GM12892 (cell line): ENCODE measurements at regions not wholly inside any gene's neighbourhood (a gene's known extent, or its start where the extent isn't known, plus 50 kb on each side); places are given as distances from the start of the nearest gene placed in this dataset.
"Not testable (repeated sequence)": the region's sequence is repeated elsewhere in the genome, so short reads cannot be mapped to it uniquely, and the experiment has no call there.

ENCODE experiments used
- DNase-seq: peaks from one replicate; pipeline ENCODE4 v3.0.0; 2011; ENCODE audit not compliant: insufficient read length
- FAIRE-seq: peaks from 2 replicates; lab custom pipeline; 2011; peaks lifted over from hg19 to GRCh38; lab: Jason Lieb, UNC
- POLR2A ChIP-seq: IDR thresholded peaks from 2 replicates; pipeline ENCODE4 v1.6.1; 2011; ENCODE audit warnings: low read depth, low read length, control low read depth
- POLR2AphosphoS5 ChIP-seq: IDR thresholded peaks from 2 replicates; pipeline ENCODE4 v1.6.1; 2011; ENCODE audit warnings: low read depth, low read length, control low read depth
- TAF1 ChIP-seq: IDR thresholded peaks from 2 replicates; pipeline ENCODE4 v1.6.1; 2011; ENCODE audit warnings: low read depth, mild to moderate bottlenecking, control low read depth, low read length, borderline replicate concordance

DNA sequence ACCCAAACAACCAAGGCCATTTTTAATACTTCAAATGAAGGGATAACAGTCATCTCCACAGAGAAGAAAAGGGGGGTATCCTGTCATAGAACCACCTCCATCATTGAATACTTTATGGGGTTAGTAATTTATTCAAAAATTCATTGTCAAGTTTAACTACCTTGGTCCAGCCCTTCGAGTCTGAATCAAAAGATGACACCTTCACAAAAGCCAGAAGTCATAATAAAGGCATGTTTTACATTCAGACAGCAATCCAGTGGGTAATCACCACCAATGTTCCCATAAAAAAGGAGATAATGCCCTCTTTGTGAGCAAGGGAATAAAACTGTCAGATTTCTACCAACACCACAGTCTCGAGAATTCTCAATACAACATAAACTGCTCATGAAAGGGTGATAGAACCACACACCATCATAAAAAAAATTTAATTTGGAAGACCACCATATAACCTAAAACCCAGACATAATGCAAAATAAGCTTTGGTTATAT, 145.6 kb upstream of the ZBTB20 start:
- DNase-seq: no peak
- no peak for FAIRE-seq
- TF ChIP-seq POLR2A (no peak), POLR2AphosphoS5 (no peak), TAF1 (no peak)

DNA sequence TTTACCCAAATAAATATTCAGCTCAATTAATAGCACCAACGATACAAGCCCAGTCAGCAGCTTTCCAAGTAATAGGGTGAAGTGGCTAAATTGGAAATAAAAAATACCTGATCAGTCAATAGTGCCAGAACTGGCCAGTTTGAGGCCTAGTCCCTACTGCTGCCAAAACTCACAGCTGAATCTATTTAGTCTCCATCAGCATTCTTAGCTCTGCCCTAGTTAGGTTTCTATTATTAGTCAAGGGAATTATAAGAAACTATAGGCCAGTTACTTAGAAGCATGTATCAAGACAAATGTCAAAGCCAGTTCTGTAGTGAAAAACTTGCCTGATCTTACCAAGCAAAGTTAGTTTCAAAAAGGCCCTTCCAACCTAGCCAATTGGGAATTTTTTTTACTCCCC, 146.2 kb upstream of the ZBTB20 start:
- no peak for FAIRE-seq
- TF ChIP-seq POLR2A (no peak), POLR2AphosphoS5 (no peak), TAF1 (no peak)
- no peak for DNase-seq

DNA sequence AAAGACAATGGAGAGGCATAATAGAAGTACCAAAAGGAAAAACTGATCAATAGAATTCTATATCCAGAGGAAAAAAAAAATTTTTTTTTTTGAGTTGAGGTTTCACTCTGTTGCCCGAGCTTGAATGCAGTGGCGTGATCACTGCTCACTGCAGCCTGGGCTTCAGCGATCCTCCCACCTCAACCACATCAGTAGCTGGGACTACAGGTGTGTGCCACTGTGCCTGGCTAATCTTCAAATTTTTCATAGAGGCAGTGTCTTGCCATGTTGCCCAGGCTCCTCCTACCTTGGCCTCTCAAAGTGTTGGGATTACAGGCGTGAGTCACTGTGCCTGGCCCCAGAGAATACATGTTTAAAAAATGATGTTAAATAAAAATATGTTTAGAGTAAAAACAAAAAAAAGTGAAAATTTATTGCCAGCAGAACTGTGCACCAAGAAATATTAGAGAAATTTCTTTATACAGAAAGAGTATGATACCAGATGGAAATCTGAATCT, 154.3 kb upstream of the ZBTB20 start:
- DNase-seq: no peak
- TF ChIP-seq POLR2A (no peak), TAF1 (no peak), POLR2AphosphoS5 (no peak)
- FAIRE-seq: no peak

DNA sequence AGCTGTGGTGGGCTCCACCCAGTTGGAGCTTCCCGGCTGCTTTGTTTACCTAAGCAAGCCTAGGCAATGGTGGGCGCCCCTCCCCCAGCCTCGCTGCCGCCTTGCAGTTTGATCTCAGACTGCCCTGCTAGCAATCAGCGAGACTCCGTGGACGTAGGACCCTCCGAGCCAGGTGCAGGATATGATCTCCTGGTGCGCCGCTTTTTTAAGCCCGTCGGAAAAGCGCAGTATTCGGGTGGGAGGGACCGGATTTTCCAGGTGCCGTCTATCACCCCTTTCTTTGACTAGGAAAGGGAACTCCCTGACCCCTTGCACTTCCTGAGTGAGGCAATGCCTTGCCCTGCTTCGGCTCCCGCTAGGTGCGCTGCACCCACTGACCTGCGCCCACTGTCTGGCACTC, 170.9 kb upstream of the ZBTB20 start:
- FAIRE-seq, DNase-seq: not testable (repeated sequence)

DNA sequence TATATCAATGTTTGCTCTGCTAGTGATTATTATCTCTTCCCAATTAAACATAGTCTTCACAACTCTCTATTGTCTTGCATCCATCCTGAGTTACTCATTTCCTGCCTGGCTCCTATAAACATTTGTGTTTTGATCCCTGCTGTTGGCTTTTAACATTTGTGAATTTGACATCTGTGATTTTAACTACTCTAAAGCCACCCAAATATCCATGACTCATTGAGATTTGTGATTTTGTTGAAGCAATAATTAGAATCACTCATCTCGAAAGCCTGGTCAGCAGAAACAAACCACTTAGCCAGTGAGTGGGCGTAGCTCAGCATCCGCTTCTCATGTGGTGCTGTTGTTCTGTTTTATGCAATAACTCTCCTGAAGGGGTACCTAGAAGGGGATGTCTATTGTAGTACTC, 174.3 kb upstream of the ZBTB20 start:
- DNase-seq (no peak), FAIRE-seq (no peak)
- TF ChIP-seq TAF1 (no peak), POLR2AphosphoS5 (no peak), POLR2A (no peak)

DNA sequence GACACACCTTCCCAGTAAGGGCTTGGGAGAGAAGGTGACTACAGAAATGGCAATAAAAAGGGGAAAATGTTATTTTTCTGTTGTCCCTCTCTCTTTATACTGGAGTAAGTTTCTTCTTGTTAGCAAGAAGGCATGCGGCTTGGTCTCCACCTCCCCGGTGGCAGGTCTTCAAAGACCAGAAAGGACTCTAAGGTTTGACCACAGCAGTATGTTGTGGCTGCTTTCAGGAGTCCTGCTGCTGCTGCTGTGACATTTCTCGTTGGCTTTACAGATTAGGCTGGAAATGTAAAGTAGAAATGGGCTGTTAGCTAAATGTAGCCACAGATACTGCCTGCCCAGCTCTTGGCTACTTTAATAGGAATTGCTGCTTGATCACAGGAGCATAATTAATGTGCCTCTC, 175.8 kb upstream of the ZBTB20 start:
- no peak for DNase-seq
- TF ChIP-seq POLR2AphosphoS5 (no peak), POLR2A (no peak), TAF1 (no peak)
- FAIRE-seq: no peak

DNA sequence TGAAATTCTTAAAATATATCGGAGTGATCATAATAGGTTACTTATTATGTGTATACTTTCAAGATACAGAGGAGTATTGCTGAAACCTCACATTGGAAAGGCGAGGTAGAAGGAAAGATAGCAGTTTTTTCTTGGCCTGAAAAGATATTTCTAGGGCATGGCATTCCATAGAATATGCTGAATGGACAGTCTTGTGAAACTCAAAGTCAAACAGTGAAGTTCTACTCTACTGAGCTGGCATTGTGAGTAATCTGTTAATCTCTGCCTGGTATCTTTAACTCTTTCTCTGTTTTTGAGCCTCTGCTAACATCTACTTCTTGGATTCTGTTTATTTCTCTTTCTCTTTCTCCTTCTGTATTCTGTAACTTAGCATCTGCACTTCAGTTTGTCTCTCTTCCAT, 176.3 kb upstream of the ZBTB20 start:
- DNase-seq (no peak), FAIRE-seq (no peak)
- TF ChIP-seq POLR2A: no peak
- no peak for TF ChIP-seq POLR2AphosphoS5
- TF ChIP-seq TAF1: no peak

DNA sequence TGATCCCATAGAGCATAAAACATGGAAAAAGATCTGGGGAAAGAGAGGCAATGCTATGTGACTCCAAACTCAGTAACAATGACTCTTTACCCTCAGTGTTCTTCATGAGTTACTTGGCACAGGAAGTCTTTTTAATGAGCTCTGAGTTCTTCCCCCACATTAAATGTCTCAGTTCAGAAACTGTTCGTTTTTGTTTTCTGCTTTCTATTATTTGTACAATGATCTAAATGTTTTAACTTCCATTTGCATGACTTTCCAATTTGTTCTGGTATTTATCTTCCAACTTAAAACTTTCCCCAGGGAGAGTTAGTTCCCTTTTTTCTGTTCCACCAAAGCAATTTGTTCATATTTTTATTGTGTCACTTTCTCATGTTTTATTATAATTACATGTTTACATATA, 177.0 kb upstream of the ZBTB20 start:
- FAIRE-seq (no peak), DNase-seq (no peak)
- no peak for TF ChIP-seq POLR2AphosphoS5

DNA sequence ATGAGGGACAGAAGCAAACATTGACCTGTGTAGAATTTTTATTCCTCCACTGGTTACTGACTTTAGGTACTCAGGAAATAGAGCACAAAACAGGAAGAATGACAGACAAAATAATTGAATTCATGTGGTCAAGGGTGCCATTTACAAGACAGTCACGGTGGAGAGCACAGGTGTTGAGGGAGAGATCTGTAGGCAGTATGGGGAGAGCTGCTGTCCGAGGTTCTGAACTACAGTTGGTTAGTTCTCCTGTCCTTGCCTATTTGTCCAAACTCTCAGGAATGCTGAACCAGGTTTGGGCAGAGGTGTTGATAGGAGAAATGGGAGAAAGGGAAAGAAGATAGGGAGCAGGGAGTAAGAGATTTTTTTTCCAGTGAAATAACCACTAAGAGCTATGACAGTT, 178.5 kb upstream of the ZBTB20 start:
- FAIRE-seq (no peak), DNase-seq (no peak)
- TF ChIP-seq POLR2AphosphoS5 (no peak), TAF1 (no peak), POLR2A (no peak)

DNA sequence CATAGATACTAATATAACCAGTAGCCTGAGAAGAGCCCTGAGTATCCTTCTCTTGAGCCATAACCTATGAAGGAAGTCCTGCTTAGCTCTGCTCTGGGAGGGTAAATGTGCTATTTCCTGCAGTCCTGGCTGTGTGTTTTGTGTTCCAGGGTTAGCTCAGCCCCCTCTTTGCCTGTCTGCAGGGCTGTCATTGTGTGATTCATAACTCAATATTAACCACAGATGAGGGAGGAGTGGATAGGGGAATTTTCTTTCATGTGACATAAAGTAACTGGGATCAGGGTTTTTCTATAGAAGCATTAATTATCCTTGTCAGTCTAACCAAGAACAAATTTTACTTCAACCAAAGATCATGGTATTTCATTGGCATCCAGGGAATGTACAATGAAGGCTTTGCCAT, 183.3 kb upstream of the ZBTB20 start:
- DNase-seq (no peak), FAIRE-seq (no peak)
- no peak for TF ChIP-seq TAF1
- TF ChIP-seq POLR2A: no peak
- TF ChIP-seq POLR2AphosphoS5: no peak

DNA sequence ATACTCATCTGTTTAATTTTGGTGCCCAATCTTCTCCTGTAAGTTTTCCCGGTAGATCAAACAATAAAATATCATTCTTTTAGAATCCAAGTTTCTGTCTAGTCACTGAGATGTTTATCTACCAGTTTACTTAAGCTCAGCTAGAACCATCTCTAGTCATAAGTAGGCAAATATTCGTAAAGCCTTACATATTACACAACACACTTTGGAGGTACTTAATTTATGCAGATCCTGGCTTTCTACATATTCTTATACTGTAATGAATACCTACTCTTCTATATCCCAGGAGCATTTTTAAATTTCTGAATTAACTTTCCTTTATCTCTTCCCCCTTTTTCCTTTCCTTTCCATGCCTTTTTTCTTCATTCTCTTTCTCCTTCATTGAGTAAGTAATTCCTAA, 185.9 kb upstream of the ZBTB20 start:
- DNase-seq (no peak), FAIRE-seq (no peak)
- TF ChIP-seq POLR2AphosphoS5: no peak

DNA sequence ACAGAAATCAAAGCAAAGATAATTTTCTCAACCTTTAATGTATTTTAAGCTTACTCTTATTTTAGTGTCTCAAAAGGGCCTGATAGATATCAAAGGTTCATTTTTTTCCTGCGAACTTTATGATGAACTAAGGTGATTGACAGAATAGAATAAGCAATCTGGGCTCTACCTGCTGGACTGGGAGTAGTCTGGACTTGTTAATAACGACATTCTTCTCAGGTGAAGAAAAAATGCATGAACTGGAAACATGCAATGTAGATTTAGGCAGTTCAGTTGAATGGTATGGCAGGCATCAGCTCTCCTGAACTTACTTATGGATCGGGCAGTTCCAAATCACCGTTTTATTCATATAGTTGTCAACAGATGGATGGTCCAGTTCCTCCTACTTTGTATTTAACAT, 189.7 kb upstream of the ZBTB20 start:
- TF ChIP-seq POLR2A (no peak), POLR2AphosphoS5 (no peak), TAF1 (no peak)
- no peak for DNase-seq
- FAIRE-seq: no peak

DNA sequence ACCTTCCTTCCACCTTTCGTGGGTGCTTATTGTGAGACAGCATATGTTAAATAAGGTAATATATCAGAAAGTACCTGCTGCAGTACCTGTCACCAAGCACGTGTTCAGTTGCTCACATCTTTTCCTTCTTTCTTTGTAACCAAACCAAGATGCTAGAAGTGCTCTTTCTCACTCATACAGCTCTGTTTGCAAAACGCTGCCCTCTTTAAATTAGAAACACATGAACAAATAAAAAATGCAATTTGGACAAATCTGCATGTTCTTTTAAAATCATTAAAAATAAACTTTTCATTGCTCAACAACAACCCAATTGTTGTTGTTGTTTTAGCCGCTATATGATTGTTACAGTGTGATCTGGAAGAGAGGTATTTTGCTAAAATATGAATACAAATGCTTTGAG, 193.5 kb upstream of the ZBTB20 start:
- FAIRE-seq (no peak), DNase-seq (no peak)
- TF ChIP-seq TAF1 (no peak), POLR2AphosphoS5 (no peak), POLR2A (no peak)

DNA sequence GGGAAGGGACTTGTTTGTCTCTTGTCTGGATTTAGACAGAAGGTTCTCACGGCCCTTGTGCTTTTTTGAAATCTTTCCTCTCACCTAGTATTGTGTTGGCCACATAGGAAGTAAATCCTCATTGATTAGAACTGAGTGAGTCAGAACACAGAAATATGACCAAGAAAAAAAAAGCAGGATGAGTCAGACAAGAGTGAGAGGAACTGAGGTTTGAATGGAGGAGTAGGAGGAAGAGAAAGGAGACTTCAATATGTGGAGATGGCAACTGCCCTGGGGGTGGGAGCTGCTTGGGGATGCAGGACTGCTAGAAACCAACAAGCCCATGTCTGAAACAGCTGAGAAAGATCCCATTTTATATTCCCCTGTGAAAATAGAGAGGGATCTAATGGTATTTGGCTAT, 194.1 kb upstream of the ZBTB20 start:
- FAIRE-seq: no peak

More for the DNA sequence above, 194.1 kb upstream of the ZBTB20 start:
- DNase-seq: no peak
- TF ChIP-seq POLR2AphosphoS5 (no peak), TAF1 (no peak), POLR2A (no peak)
